Trophoblast cell (in vitro differentiated cells and primary cell): ENCODE measurements at regions not wholly inside any gene's neighbourhood (a gene's known extent, or its start where the extent isn't known, plus 50 kb on each side); places are given as distances from the start of the nearest gene placed in this dataset.
"Not testable (repeated sequence)": the region's sequence is repeated elsewhere in the genome, so short reads cannot be mapped to it uniquely, and the experiment has no call there.

Experiments used
- DNase-seq, 2 donors: peaks; one replicate each; pipeline ENCODE4 v3.0.0-alpha.2; 2016
- H2AFZ ChIP-seq: 2 replicates; pipeline ENCODE4 v1.6.1; 2013; ENCODE audit warnings: low read length, moderate library complexity, mild to moderate bottlenecking; ENCODE audit not compliant: insufficient read depth, poor library complexity
- H2AK5ac ChIP-seq: 2 replicates; pipeline ENCODE4 v1.6.1; 2013; ENCODE audit warnings: mild to moderate bottlenecking, low read length
- H2BK120ac ChIP-seq: 2 replicates; pipeline ENCODE4 v1.6.1; 2013; ENCODE audit warnings: low read length, mild to moderate bottlenecking, moderate library complexity; ENCODE audit not compliant: insufficient read depth, poor library complexity
- H2BK12ac ChIP-seq: 2 replicates; pipeline ENCODE4 v1.6.1; 2013; ENCODE audit warnings: mild to moderate bottlenecking, low read length, moderate library complexity
- H2BK5ac ChIP-seq: 2 replicates; pipeline ENCODE4 v1.6.1; 2013; ENCODE audit warnings: low read length, low read depth, moderate library complexity, mild to moderate bottlenecking; ENCODE audit not compliant: poor library complexity
- H3K14ac ChIP-seq: 2 replicates; pipeline ENCODE4 v1.6.1; 2013; ENCODE audit warnings: mild to moderate bottlenecking, low read length
- H3K18ac ChIP-seq: 2 replicates; pipeline ENCODE4 v1.6.1; 2013; ENCODE audit warnings: mild to moderate bottlenecking, low read length
- H3K23ac ChIP-seq: 2 replicates; pipeline ENCODE4 v1.6.1; 2013; ENCODE audit warnings: low read length
- H3K27ac ChIP-seq: 2 replicates; pipeline ENCODE4 v1.5.1; 2013; ENCODE audit warnings: low read depth, mild to moderate bottlenecking, inconsistent platforms, low read length, moderate library complexity
- H3K27me3 ChIP-seq: 2 replicates; pipeline ENCODE4 v1.6.1; 2013; ENCODE audit warnings: inconsistent platforms, mild to moderate bottlenecking, low read length, moderate library complexity; ENCODE audit not compliant: insufficient read depth
- H3K36me3 ChIP-seq, 2 experiments: 1 replicate in 1 of 2; 2 replicates in 1 of 2; pipeline ENCODE4 v1.6.1; 2013; ENCODE audit warnings: low read length in 2 of 2, mild to moderate bottlenecking in 2 of 2, moderate library complexity in 1 of 2; ENCODE audit not compliant: insufficient read depth in 2 of 2, control insufficient read depth in 1 of 2
- H3K4ac ChIP-seq: 2 replicates; pipeline ENCODE4 v1.6.1; 2013; ENCODE audit warnings: low read depth, mild to moderate bottlenecking, low read length, moderate library complexity
- H3K4me1 ChIP-seq, 2 experiments: 1 replicate in 1 of 2; 2 replicates in 1 of 2; pipeline ENCODE4 v1.6.1; 2013; ENCODE audit warnings: low read length in 2 of 2, mild to moderate bottlenecking in 2 of 2, moderate library complexity in 1 of 2; ENCODE audit not compliant: insufficient read depth in 2 of 2, control insufficient read depth in 1 of 2
- H3K4me2 ChIP-seq: 2 replicates; pipeline ENCODE4 v1.6.1; 2013; ENCODE audit warnings: inconsistent platforms, mild to moderate bottlenecking, low read length, moderate library complexity
- H3K4me3 ChIP-seq: 2 replicates; pipeline ENCODE4 v1.5.1; 2013; ENCODE audit warnings: mild to moderate bottlenecking, low read depth, low read length, inconsistent platforms
- H3K79me1 ChIP-seq: one replicate; pipeline ENCODE4 v1.6.1; 2013; ENCODE audit warnings: low read length
- H3K79me2 ChIP-seq: 2 replicates; pipeline ENCODE4 v1.6.1; 2013; ENCODE audit warnings: low read length, mild to moderate bottlenecking; ENCODE audit not compliant: control insufficient read depth, insufficient read depth, poor library complexity
- H3K9ac ChIP-seq: 2 replicates; pipeline ENCODE4 v1.6.1; 2013; ENCODE audit warnings: mild to moderate bottlenecking, low read length
- H3K9me3 ChIP-seq: 2 replicates; pipeline ENCODE4 v1.6.1; 2013; ENCODE audit warnings: low read depth, mild to moderate bottlenecking, control low read depth, inconsistent platforms, low read length; ENCODE audit not compliant: insufficient read depth
- H4K12ac ChIP-seq: 2 replicates; pipeline ENCODE4 v1.6.1; 2013; ENCODE audit warnings: low read depth, mild to moderate bottlenecking, low read length, moderate library complexity
- H4K8ac ChIP-seq: 2 replicates; pipeline ENCODE4 v1.6.1; 2013; ENCODE audit warnings: low read depth, mild to moderate bottlenecking, low read length, moderate library complexity
- H4K91ac ChIP-seq: one replicate; pipeline ENCODE4 v1.6.1; 2013; ENCODE audit warnings: low read depth, mild to moderate bottlenecking, low read length, moderate library complexity
- WGBS: extraction: QIAGEN DNeasy Blood & Tissue Kit; methylation state at CpG from one replicate; pipeline ENCODE4 v1.1.7; 2013; ENCODE audit warnings: missing lambda C conversion rate; ENCODE audit not compliant: insufficient read length, insufficient coverage; ENCODE audit errors: extremely low coverage; 5-methylcytosine and 5-hydroxymethylcytosine counted together

DNA sequence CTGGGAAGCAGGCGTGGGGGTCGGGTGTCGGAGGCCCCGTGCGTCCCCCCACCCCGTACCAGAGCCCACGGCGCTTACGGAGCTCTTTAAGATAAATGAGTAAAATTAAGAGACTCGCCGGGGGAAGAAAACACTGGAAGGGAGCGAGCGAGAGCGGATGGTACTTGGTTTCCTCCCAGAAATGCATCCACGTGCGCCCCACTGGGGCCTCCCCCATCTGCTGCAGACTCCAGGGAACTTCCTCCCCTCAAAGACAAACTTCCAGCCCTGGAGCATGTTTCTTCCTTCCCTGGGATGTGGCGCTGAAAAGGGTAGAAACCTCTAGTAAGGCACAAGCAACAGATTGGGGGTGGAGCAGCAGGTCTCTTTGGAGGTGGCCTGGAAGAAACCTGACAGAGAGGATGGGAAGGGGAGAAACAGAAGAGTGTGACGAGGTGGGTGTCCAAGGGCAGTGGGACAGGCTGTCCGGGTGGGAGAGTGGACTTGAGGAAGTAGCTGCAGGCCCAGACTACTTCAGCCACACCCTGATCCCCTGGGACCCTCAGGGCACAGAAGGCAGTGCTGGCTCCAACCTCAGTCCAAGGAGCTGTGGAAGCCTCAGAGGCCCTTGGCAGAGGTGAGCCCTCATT, 91.2 kb downstream of the TRIM43 start:
- H3K27ac ChIP-seq, H3K14ac ChIP-seq, H3K4me1 ChIP-seq, H2BK5ac ChIP-seq, H3K79me2 ChIP-seq, H3K9me3 ChIP-seq, H2BK12ac ChIP-seq, H3K23ac ChIP-seq, H3K9ac ChIP-seq, H3K18ac ChIP-seq, H3K4ac ChIP-seq, H3K79me1 ChIP-seq, H3K27me3 ChIP-seq, H3K36me3 ChIP-seq, H2BK120ac ChIP-seq, H4K91ac ChIP-seq, H4K8ac ChIP-seq, H4K12ac ChIP-seq, H2AK5ac ChIP-seq, DNase-seq: not testable (repeated sequence)
- peak overlapping the region; percentile 78 for H2AFZ ChIP-seq
- H3K4me3 ChIP-seq: peak overlapping the region; percentile 6
- no CpG with 5 or more reads among the region's 19 CpGs for WGBS
- peak overlapping the region; percentile 84 for H3K4me2 ChIP-seq

DNA sequence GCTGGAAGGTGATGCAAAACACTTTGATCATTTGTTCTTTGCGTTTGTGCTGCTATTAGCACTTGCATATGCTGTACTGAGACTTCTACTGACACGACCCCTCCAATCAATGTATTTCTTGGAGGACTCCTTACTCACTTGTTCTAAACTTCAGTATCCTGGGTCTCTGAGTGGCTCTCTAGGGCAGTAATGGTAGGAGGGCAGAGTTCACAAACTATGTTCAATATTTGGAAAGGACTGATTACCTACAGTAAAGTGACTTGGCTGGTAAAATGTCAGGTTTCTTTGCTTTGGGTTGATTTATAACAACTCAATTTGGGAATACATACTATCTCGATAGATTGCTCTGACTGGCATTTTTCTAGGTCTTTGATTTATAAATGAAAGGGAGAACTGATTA, 93.7 kb downstream of the TRIM43 start:
- H3K18ac ChIP-seq: no peak overlapping the region
- H3K4me3 ChIP-seq: no peak overlapping the region
- no CpG with 5 or more reads among the region's 3 CpGs for WGBS
- no peak overlapping the region for H2BK120ac ChIP-seq
- H3K4ac ChIP-seq: no peak overlapping the region
- no peak overlapping the region for H3K23ac ChIP-seq
- H3K79me2 ChIP-seq: no peaks in the 10 kb centered on the region
- no peak overlapping the region for H4K12ac ChIP-seq
- no peaks in the 10 kb centered on the region for H3K79me1 ChIP-seq
- H2BK5ac ChIP-seq: no peak overlapping the region
- no peak overlapping the region for H2AK5ac ChIP-seq
- H3K36me3 ChIP-seq: no peaks in the 10 kb centered on the region
- no peak overlapping the region for H3K4me2 ChIP-seq
- H3K27ac ChIP-seq: no peak overlapping the region
- no peak overlapping the region for H4K91ac ChIP-seq
- H2BK12ac ChIP-seq: no peak overlapping the region
- H3K27me3 ChIP-seq: no peaks in the 10 kb centered on the region
- H4K8ac ChIP-seq: no peak overlapping the region
- peaks cover 2% of the 10 kb centered on the region for H3K9me3 ChIP-seq
- peaks cover 0 to 2% of the 10 kb centered on the region in 2 experiments for H3K4me1 ChIP-seq
- H2AFZ ChIP-seq: no peak overlapping the region
- no peak overlapping the region for H3K9ac ChIP-seq
- H3K14ac ChIP-seq: no peak overlapping the region
- DNase-seq: no peak

DNA sequence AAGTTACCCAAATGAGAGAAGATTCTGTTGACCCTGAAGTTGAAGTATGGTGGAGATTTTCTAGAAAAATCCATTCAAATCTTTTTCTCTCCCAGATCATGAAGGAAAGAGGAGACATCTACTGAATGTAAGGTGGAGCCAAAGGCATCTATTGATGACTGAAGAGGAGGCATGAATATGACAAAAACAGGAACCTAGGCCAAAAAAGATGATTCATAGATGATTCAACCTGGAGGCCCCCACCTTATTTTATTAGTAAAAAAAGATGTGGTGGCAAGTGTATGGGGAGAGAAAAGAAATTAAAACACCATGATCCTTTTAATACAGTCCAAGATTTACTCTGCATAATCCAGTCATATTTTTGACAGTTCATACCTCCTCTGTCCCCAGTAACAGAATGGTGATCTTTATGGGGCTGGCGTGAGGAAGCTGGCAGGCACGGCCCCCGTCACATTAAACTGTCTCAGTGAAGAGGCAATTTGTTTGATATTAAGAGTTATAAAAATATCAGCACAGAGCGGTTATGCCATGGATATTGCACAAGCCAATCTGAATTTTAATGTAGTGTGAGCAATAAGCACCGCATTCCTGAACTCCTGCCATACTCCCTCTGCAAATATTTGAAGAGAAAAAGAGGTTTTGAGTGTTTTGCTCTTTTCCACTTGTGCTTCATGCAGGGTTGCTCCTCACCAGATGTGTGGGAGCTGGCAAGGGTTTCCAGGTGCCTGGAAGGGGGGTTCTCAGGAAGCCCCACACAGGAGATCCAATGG, 94.4 kb downstream of the TRIM43 start:
- H3K18ac ChIP-seq, H3K27ac ChIP-seq, H3K27me3 ChIP-seq, H4K91ac ChIP-seq, H3K9me3 ChIP-seq, H3K4me1 ChIP-seq, DNase-seq, H3K14ac ChIP-seq, H3K79me1 ChIP-seq, H2AK5ac ChIP-seq, H3K23ac ChIP-seq, H2BK120ac ChIP-seq, H3K9ac ChIP-seq, H3K36me3 ChIP-seq, H2BK5ac ChIP-seq, H3K4ac ChIP-seq, H4K8ac ChIP-seq, H3K79me2 ChIP-seq, H4K12ac ChIP-seq, H2AFZ ChIP-seq, H3K4me2 ChIP-seq, H2BK12ac ChIP-seq, H3K4me3 ChIP-seq: not testable (repeated sequence)
- WGBS: no CpG with 5 or more reads among the region's 5 CpGs

DNA sequence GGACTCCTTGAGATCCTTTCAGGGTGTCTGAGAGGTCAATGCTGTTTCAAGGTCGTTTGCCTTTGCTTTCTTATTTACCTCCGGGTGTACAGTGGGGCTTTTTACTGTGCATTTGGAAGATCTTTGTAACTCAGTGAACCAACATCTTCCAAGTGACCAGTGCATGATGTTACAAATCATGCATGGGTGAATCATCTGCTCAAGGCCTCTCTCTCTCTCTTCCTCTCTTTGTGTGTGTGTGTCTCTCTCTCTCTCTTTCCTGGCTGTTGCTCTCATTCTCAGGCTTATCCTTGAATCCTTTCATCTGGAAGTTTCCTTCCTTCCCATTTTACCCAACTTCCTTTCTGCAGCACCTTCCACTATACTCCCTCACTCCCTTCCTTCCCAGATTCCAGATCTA, 96.1 kb downstream of the TRIM43 start:
- H3K79me1 ChIP-seq, H3K36me3 ChIP-seq, H3K9me3 ChIP-seq, H3K79me2 ChIP-seq, H3K4me2 ChIP-seq, H2AFZ ChIP-seq, H2AK5ac ChIP-seq, H3K4me3 ChIP-seq, H3K27me3 ChIP-seq, H4K8ac ChIP-seq, H2BK12ac ChIP-seq, H3K27ac ChIP-seq, H2BK5ac ChIP-seq, DNase-seq, H2BK120ac ChIP-seq, H4K91ac ChIP-seq, H3K4ac ChIP-seq, H4K12ac ChIP-seq, H3K18ac ChIP-seq, H3K4me1 ChIP-seq, H3K14ac ChIP-seq, H3K9ac ChIP-seq, H3K23ac ChIP-seq: not testable (repeated sequence)
- WGBS: no CpG with 5 or more reads among the region's 2 CpGs
